ENCODE measurements at regions not wholly inside any gene's neighbourhood (a gene's known extent, or its start where the extent isn't known, plus 50 kb on each side); places are given as distances from the start of the nearest gene placed in this dataset.
A peak's percentile ranks its signal among the peaks of the same experiment; 100 is the strongest.
"Not testable (repeated sequence)": the region's sequence is repeated elsewhere in the genome, so short reads cannot be mapped to it uniquely, and the experiment has no call there.

GRCh38 chr12:114817571-114818425, 133.8 kb upstream of the TBX3 start:
- H3K27ac ChIP-seq (ENCODE audit: low read depth in 2 of 2, low read length in 1 of 2): no peak overlapping the region

GRCh38 chr12:114815026-114815795, 131.2 kb upstream of the TBX3 start:
- WGBS, 2 donors: 84% methylated on average over 10 of the region's 10 CpGs
- H3K36me3 ChIP-seq (ENCODE audit: control insufficient read depth in 2 of 2, insufficient read depth in 2 of 2, low read length in 1 of 2): no peaks in the 10 kb centered on the region
- no peak overlapping the region for H3K4me3 ChIP-seq (ENCODE audit: low read depth in 1 of 2, low read length in 2 of 2)
- no peaks in the 10 kb centered on the region for H3K27me3 ChIP-seq (ENCODE audit: control insufficient read depth in 1 of 2, insufficient read depth in 2 of 2, low read length in 2 of 2)
- no peaks in the 10 kb centered on the region for H3K4me1 ChIP-seq (ENCODE audit: control insufficient read depth in 2 of 2, insufficient read depth in 2 of 2, low read length in 1 of 2)
- H3K27ac ChIP-seq (ENCODE audit: low read depth in 2 of 2, low read length in 1 of 2): no peak overlapping the region
- no peaks in the 10 kb centered on the region for H3K9me3 ChIP-seq (ENCODE audit: control insufficient read depth in 2 of 2, insufficient read depth in 1 of 2, low read depth in 1 of 2, low read length in 1 of 2)

More at GRCh38 chr12:114817571-114818425, 133.8 kb upstream of the TBX3 start:
- Histone ChIP-seq H3K4me3 (ENCODE audit: low read depth in 1 of 2, low read length in 2 of 2) (no peak overlapping the region), H3K9me3 (ENCODE audit: control insufficient read depth in 2 of 2, insufficient read depth in 1 of 2, low read depth in 1 of 2, low read length in 1 of 2) (no peaks in the 10 kb centered on the region), H3K4me1 (ENCODE audit: control insufficient read depth in 2 of 2, insufficient read depth in 2 of 2, low read length in 1 of 2) (no peaks in the 10 kb centered on the region), H3K27me3 (ENCODE audit: control insufficient read depth in 1 of 2, insufficient read depth in 2 of 2, low read length in 2 of 2) (no peaks in the 10 kb centered on the region), H3K36me3 (ENCODE audit: control insufficient read depth in 2 of 2, insufficient read depth in 2 of 2, low read length in 1 of 2) (no peaks in the 10 kb centered on the region)
- WGBS, 2 donors: 78 to 86% methylated on average over 28 of the region's 28 CpGs

- Histone ChIP-seq H3K4me1 (ENCODE audit: control insufficient read depth in 2 of 2, insufficient read depth in 2 of 2, low read length in 1 of 2) (peaks cover 0 to 4% of the 10 kb centered on the region in 2 donors), H3K4me3 (ENCODE audit: low read depth in 1 of 2, low read length in 2 of 2) (no peak overlapping the region), H3K27me3 (ENCODE audit: control insufficient read depth in 1 of 2, insufficient read depth in 2 of 2, low read length in 2 of 2) (no peaks in the 10 kb centered on the region), H3K9me3 (ENCODE audit: control insufficient read depth in 2 of 2, insufficient read depth in 1 of 2, low read depth in 1 of 2, low read length in 1 of 2) (no peaks in the 10 kb centered on the region), H3K36me3 (ENCODE audit: control insufficient read depth in 2 of 2, insufficient read depth in 2 of 2, low read length in 1 of 2) (no peaks in the 10 kb centered on the region), H3K27ac (ENCODE audit: low read depth in 2 of 2, low read length in 1 of 2) (peak overlapping the region in 1 of 2 donors; percentile 20)
- WGBS, 2 donors: 34 to 41% methylated on average over 19 of the region's 19 CpGs
Observed at GRCh38 chr12:114812858-114813761, 129.1 kb upstream of the TBX3 start.

GRCh38 chr12:114812384-114812783, 128.4 kb upstream of the TBX3 start:
- WGBS, 2 donors: 77 to 84% methylated on average over 4 of the region's 4 CpGs
- H3K27ac ChIP-seq (ENCODE audit: low read depth in 2 of 2, low read length in 1 of 2): peak overlapping the region in 1 of 2 donors; percentile 51
- no peaks in the 10 kb centered on the region for H3K9me3 ChIP-seq (ENCODE audit: control insufficient read depth in 2 of 2, insufficient read depth in 1 of 2, low read depth in 1 of 2, low read length in 1 of 2)
- no peak overlapping the region for H3K4me3 ChIP-seq (ENCODE audit: low read depth in 1 of 2, low read length in 2 of 2)
- peaks cover 0 to 4% of the 10 kb centered on the region in 2 donors for H3K4me1 ChIP-seq (ENCODE audit: control insufficient read depth in 2 of 2, insufficient read depth in 2 of 2, low read length in 1 of 2)
- H3K27me3 ChIP-seq (ENCODE audit: control insufficient read depth in 1 of 2, insufficient read depth in 2 of 2, low read length in 2 of 2): no peaks in the 10 kb centered on the region
- H3K36me3 ChIP-seq (ENCODE audit: control insufficient read depth in 2 of 2, insufficient read depth in 2 of 2, low read length in 1 of 2): no peaks in the 10 kb centered on the region

GRCh38 chr12:114809097-114809496, 125.1 kb upstream of the TBX3 start:
- no peaks in the 10 kb centered on the region for H3K27me3 ChIP-seq (ENCODE audit: control insufficient read depth in 1 of 2, insufficient read depth in 2 of 2, low read length in 2 of 2)
- peaks cover 0 to 4% of the 10 kb centered on the region in 2 donors for H3K4me1 ChIP-seq (ENCODE audit: control insufficient read depth in 2 of 2, insufficient read depth in 2 of 2, low read length in 1 of 2)
- 59 to 60% methylated on average over 5 of the region's 5 CpGs for WGBS, 2 donors
- H3K9me3 ChIP-seq (ENCODE audit: control insufficient read depth in 2 of 2, insufficient read depth in 1 of 2, low read depth in 1 of 2, low read length in 1 of 2): no peaks in the 10 kb centered on the region
- H3K27ac ChIP-seq (ENCODE audit: low read depth in 2 of 2, low read length in 1 of 2): no peak overlapping the region
- H3K36me3 ChIP-seq (ENCODE audit: control insufficient read depth in 2 of 2, insufficient read depth in 2 of 2, low read length in 1 of 2): no peaks in the 10 kb centered on the region
- H3K4me3 ChIP-seq (ENCODE audit: low read depth in 1 of 2, low read length in 2 of 2): no peak overlapping the region

GRCh38 chr12:114801381-114801780, 117.4 kb upstream of the TBX3 start:
- not testable (repeated sequence) for H3K36me3 ChIP-seq (ENCODE audit: control insufficient read depth in 2 of 2, insufficient read depth in 2 of 2, low read length in 1 of 2); H3K4me1 ChIP-seq (ENCODE audit: control insufficient read depth in 2 of 2, insufficient read depth in 2 of 2, low read length in 1 of 2); H3K27ac ChIP-seq (ENCODE audit: low read depth in 2 of 2, low read length in 1 of 2); H3K9me3 ChIP-seq (ENCODE audit: control insufficient read depth in 2 of 2, insufficient read depth in 1 of 2, low read depth in 1 of 2, low read length in 1 of 2); H3K27me3 ChIP-seq (ENCODE audit: control insufficient read depth in 1 of 2, insufficient read depth in 2 of 2, low read length in 2 of 2); H3K4me3 ChIP-seq (ENCODE audit: low read depth in 1 of 2, low read length in 2 of 2)
- 84 to 89% methylated on average over 3 of the region's 3 CpGs for WGBS, 2 donors

GRCh38 chr12:114800566-114800965, 116.6 kb upstream of the TBX3 start:
- not testable (repeated sequence) for H3K36me3 ChIP-seq (ENCODE audit: control insufficient read depth in 2 of 2, insufficient read depth in 2 of 2, low read length in 1 of 2); H3K9me3 ChIP-seq (ENCODE audit: control insufficient read depth in 2 of 2, insufficient read depth in 1 of 2, low read depth in 1 of 2, low read length in 1 of 2); H3K27ac ChIP-seq (ENCODE audit: low read depth in 2 of 2, low read length in 1 of 2); H3K4me3 ChIP-seq (ENCODE audit: low read depth in 1 of 2, low read length in 2 of 2); H3K4me1 ChIP-seq (ENCODE audit: control insufficient read depth in 2 of 2, insufficient read depth in 2 of 2, low read length in 1 of 2); H3K27me3 ChIP-seq (ENCODE audit: control insufficient read depth in 1 of 2, insufficient read depth in 2 of 2, low read length in 2 of 2)
- 78 to 91% methylated on average over 7 to 8 of the region's 8 CpGs for WGBS, 2 donors

- Histone ChIP-seq H3K4me1 (ENCODE audit: control insufficient read depth in 2 of 2, insufficient read depth in 2 of 2, low read length in 1 of 2) (no peaks in the 10 kb centered on the region), H3K27me3 (ENCODE audit: control insufficient read depth in 1 of 2, insufficient read depth in 2 of 2, low read length in 2 of 2) (no peaks in the 10 kb centered on the region), H3K9me3 (ENCODE audit: control insufficient read depth in 2 of 2, insufficient read depth in 1 of 2, low read depth in 1 of 2, low read length in 1 of 2) (no peaks in the 10 kb centered on the region), H3K36me3 (ENCODE audit: control insufficient read depth in 2 of 2, insufficient read depth in 2 of 2, low read length in 1 of 2) (no peaks in the 10 kb centered on the region), H3K27ac (ENCODE audit: low read depth in 2 of 2, low read length in 1 of 2) (no peak overlapping the region), H3K4me3 (ENCODE audit: low read depth in 1 of 2, low read length in 2 of 2) (no peak overlapping the region)
- 42 to 45% methylated on average over 16 of the region's 16 CpGs for WGBS, 2 donors
Observed at GRCh38 chr12:114799574-114800487, 115.9 kb upstream of the TBX3 start.
